ENCODE measurements at regions not wholly inside any gene's neighbourhood (a gene's known extent, or its start where the extent isn't known, plus 50 kb on each side); places are given as distances from the start of the nearest gene placed in this dataset.

GRCh38 chr11:122165607-122166371, 49.8 kb upstream of the BLID start:
- no peak for DNase-seq

Data from NCI-H226 (cell line).